HepG2 (cell line): ENCODE measurements at regions not wholly inside any gene's neighbourhood (a gene's known extent, or its start where the extent isn't known, plus 50 kb on each side); places are given as distances from the start of the nearest gene placed in this dataset.

Experiments used
- ATAC-seq: fragments of 200-7000 bp; cut with Tn5 transposase; 3 replicates; pipeline ENCODE4 v1.9.1; 2020; ENCODE audit warnings: mild to moderate bottlenecking, moderate library complexity
- BruUV-seq: library from RNA; stranded (reverse); fragments of 400-500 nt; replicated peaks from 2 replicates; lab custom pipeline; 2021; lab: Mats Ljungman, UMichigan
- CTCF ChIA-PET: fragments of 300-600 bp; formaldehyde crosslinking; extraction: SDS; loops from one replicate; lab custom pipeline; 2021; ENCODE audit warnings: low total read pairs, inconsistent platforms, low intra/inter-chr PET ratio; lab: Yijun Ruan, JAX
- POLR2A ChIA-PET: fragments of 350-600 bp; sonication (Branson Sonifier 250); formaldehyde crosslinking; loops from one replicate; lab custom pipeline; 2020; ENCODE audit warnings: antibody characterized with exemption, inconsistent platforms; lab: Yijun Ruan, JAX
- DNase-seq: peaks from one replicate; pipeline ENCODE4 v3.0.0-alpha.2; 2015; ENCODE audit warnings: low spot score
- FAIRE-seq: peaks from 3 replicates; lab custom pipeline; 2011; peaks lifted over from hg19 to GRCh38; lab: Jason Lieb, UNC
- H2AFZ ChIP-seq: one replicate; pipeline ENCODE4 v1.6.1; 2011; ENCODE audit warnings: low read length, inconsistent platforms
- H3K27ac ChIP-seq: fragments of 300-600 bp; 3 replicates; pipeline ENCODE4 v1.8.0; 2011; ENCODE audit warnings: mixed run types, mild to moderate bottlenecking, mixed read lengths, low read length, inconsistent platforms; ENCODE audit not compliant: insufficient read depth; ENCODE audit errors: extremely low read length
- H3K27me3 ChIP-seq, 2 experiments: fragments of 200-600 bp in 1 of 2; 2 replicates in 1 of 2; 3 replicates in 1 of 2; pipeline versions ENCODE4 v1.6.0 to v1.8.0; 2011; ENCODE audit warnings: low read length in 2 of 2, mild to moderate bottlenecking in 2 of 2, moderate library complexity in 2 of 2, inconsistent platforms in 1 of 2; ENCODE audit not compliant: insufficient read depth in 2 of 2, control insufficient read depth in 1 of 2
- H3K36me3 ChIP-seq, 2 experiments: fragments of 200-600 bp in 1 of 2; replicated peaks in 1 of 2; 2 replicates in 1 of 2; 3 replicates in 1 of 2; pipeline versions ENCODE4 v1.5.1 to v1.8.0; 2011; ENCODE audit warnings: low read length in 2 of 2, inconsistent platforms in 1 of 2; ENCODE audit not compliant: insufficient read depth in 2 of 2, control insufficient read depth in 1 of 2
- H3K4me1 ChIP-seq: 2 replicates; pipeline ENCODE4 v1.5.1; 2012; ENCODE audit warnings: low read length, inconsistent platforms; ENCODE audit not compliant: insufficient read depth
- H3K4me2 ChIP-seq: 2 replicates; pipeline ENCODE4 v1.6.0; 2011; ENCODE audit warnings: low read depth, low read length, inconsistent platforms
- H3K4me3 ChIP-seq, 3 experiments: fragments of 200-600 bp in 1 of 3; sonication (generic), shearing (Covaris generic) in 1 of 3; replicated peaks in 1 of 3; 2 replicates each; pipeline ENCODE4 v1.5.1; 2011 to 2016; ENCODE audit warnings: low read length in 3 of 3, inconsistent platforms in 2 of 3, low read depth in 2 of 3, mild to moderate bottlenecking in 2 of 3, control low read depth in 1 of 3, mixed read lengths in 1 of 3; ENCODE audit not compliant: insufficient read depth in 1 of 3
- H3K79me2 ChIP-seq: one replicate; pipeline ENCODE4 v1.6.1; 2011; ENCODE audit warnings: low read length, inconsistent platforms; ENCODE audit not compliant: insufficient read depth
- H3K9ac ChIP-seq: 2 replicates; pipeline ENCODE4 v1.6.0; 2011; ENCODE audit warnings: mild to moderate bottlenecking, low read depth, low read length, inconsistent platforms; ENCODE audit not compliant: insufficient read depth
- H3K9me3 ChIP-seq: 2 replicates; pipeline ENCODE4 v1.5.1; 2012; ENCODE audit warnings: mild to moderate bottlenecking, low read length
- H4K20me1 ChIP-seq: 2 replicates; pipeline ENCODE4 v1.6.0; 2011; ENCODE audit warnings: inconsistent platforms, mild to moderate bottlenecking, low read length, moderate library complexity; ENCODE audit not compliant: insufficient read depth
- HOMEZ ChIP-seq: IDR thresholded peaks from 2 replicates; pipeline ENCODE4 v1.6.1; 2016; ENCODE audit warnings: low read depth
- MIXL1 ChIP-seq: IDR thresholded peaks from 2 replicates; pipeline ENCODE4 v1.6.1; 2016
- RELA ChIP-seq: sonication (generic); formaldehyde crosslinking; IDR thresholded peaks from 2 replicates; pipeline ENCODE4 v1.4.0; 2020; ENCODE audit warnings: missing genetic modification reagents
- ZC3H4 ChIP-seq: sonication (generic); formaldehyde crosslinking; IDR thresholded peaks from 2 replicates; pipeline ENCODE4 v1.4.0; 2020; ENCODE audit warnings: missing genetic modification reagents, borderline replicate concordance
- ZNF589 ChIP-seq: sonication (generic); formaldehyde crosslinking; conservative IDR thresholded peaks from 2 replicates; pipeline ENCODE4 v1.8.0; 2022; ENCODE audit warnings: mild to moderate bottlenecking, moderate library complexity, missing genetic modification reagents
- ZNF644 ChIP-seq: IDR thresholded peaks from 2 replicates; pipeline ENCODE4 v1.6.1; 2016; ENCODE audit warnings: low read depth
- ZNF660 ChIP-seq: sonication (generic); formaldehyde crosslinking; IDR thresholded peaks from 2 replicates; pipeline ENCODE4 v1.5.1; 2020; ENCODE audit warnings: mild to moderate bottlenecking, low read depth, missing genetic modification reagents, borderline replicate concordance
- ZNF878 ChIP-seq: sonication (generic); formaldehyde crosslinking; IDR thresholded peaks from 2 replicates; pipeline ENCODE4 v1.8.1; 2023; ENCODE audit warnings: mild to moderate bottlenecking, missing genetic modification reagents, moderate library complexity
- WGBS: methylation state at CpG from one replicate; pipeline ENCODE4 v1.1.6; 2017; ENCODE audit warnings: low lambda C conversion rate; 5-methylcytosine and 5-hydroxymethylcytosine counted together
- in situ Hi-C: cut with HindIII; loops from 2 replicates; pipeline ENCODE4 v1.10.0; 2017; ENCODE audit warnings: low pct_unique_long_range_greater_than_20kb; ENCODE audit not compliant: extremely low pct_ligation_motif_present
- intact Hi-C: fragments of 100-400 bp; cut with micrococcal nuclease; formaldehyde crosslinking; loops from one replicate; pipeline ENCODE4 v1.10.0; 2022; ENCODE audit not compliant: unreplicated experiment
- TF ChIP-seq, protein P1 (sequence below): sonication (generic); formaldehyde crosslinking; IDR thresholded peaks from 2 replicates; pipeline ENCODE4 v1.5.0; 2020; ENCODE audit warnings: mild to moderate bottlenecking, missing genetic modification reagents, borderline replicate concordance

GRCh38 chr2:224320660-224321059 is 81.2 kb downstream of the FAM124B start (continued):
- TF ChIP-seq, protein P1, sequence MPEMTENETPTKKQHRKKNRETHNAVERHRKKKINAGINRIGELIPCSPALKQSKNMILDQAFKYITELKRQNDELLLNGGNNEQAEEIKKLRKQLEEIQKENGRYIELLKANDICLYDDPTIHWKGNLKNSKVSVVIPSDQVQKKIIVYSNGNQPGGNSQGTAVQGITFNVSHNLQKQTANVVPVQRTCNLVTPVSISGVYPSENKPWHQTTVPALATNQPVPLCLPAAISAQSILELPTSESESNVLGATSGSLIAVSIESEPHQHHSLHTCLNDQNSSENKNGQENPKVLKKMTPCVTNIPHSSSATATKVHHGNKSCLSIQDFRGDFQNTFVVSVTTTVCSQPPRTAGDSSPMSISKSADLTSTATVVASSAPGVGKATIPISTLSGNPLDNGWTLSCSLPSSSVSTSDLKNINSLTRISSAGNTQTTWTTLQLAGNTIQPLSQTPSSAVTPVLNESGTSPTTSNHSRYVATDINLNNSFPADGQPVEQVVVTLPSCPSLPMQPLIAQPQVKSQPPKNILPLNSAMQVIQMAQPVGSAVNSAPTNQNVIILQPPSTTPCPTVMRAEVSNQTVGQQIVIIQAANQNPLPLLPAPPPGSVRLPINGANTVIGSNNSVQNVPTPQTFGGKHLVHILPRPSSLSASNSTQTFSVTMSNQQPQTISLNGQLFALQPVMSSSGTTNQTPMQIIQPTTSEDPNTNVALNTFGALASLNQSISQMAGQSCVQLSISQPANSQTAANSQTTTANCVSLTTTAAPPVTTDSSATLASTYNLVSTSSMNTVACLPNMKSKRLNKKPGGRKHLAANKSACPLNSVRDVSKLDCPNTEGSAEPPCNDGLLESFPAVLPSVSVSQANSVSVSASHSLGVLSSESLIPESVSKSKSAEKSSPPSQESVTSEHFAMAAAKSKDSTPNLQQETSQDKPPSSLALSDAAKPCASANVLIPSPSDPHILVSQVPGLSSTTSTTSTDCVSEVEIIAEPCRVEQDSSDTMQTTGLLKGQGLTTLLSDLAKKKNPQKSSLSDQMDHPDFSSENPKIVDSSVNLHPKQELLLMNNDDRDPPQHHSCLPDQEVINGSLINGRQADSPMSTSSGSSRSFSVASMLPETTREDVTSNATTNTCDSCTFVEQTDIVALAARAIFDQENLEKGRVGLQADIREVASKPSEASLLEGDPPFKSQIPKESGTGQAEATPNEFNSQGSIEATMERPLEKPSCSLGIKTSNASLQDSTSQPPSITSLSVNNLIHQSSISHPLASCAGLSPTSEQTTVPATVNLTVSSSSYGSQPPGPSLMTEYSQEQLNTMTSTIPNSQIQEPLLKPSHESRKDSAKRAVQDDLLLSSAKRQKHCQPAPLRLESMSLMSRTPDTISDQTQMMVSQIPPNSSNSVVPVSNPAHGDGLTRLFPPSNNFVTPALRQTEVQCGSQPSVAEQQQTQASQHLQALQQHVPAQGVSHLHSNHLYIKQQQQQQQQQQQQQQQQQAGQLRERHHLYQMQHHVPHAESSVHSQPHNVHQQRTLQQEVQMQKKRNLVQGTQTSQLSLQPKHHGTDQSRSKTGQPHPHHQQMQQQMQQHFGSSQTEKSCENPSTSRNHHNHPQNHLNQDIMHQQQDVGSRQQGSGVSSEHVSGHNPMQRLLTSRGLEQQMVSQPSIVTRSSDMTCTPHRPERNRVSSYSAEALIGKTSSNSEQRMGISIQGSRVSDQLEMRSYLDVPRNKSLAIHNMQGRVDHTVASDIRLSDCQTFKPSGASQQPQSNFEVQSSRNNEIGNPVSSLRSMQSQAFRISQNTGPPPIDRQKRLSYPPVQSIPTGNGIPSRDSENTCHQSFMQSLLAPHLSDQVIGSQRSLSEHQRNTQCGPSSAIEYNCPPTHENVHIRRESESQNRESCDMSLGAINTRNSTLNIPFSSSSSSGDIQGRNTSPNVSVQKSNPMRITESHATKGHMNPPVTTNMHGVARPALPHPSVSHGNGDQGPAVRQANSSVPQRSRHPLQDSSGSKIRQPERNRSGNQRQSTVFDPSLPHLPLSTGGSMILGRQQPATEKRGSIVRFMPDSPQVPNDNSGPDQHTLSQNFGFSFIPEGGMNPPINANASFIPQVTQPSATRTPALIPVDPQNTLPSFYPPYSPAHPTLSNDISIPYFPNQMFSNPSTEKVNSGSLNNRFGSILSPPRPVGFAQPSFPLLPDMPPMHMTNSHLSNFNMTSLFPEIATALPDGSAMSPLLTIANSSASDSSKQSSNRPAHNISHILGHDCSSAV (CRISPR knock-in tag) = no peak

DNA sequence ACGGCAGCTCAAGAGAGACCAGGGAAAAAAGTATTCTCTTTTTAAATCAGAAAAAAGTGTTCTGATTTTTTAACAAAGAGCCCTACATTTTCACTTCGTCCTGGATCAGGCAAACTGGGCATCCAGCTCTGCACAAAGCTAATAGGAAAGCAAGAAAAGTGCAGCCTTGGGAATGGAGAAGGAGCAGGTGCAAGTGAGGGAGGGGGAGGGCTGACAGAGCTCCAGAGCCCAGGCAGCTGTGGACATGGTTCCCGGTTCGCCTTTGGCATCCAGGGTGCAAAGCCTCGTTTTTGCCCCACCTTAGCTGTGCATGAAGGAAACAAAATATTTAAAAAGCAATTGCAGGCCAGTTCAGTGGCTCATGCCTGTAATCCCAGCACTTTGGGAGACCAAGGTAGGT is 82.2 kb downstream of the FAM124B start:
- ATAC-seq = no peak
- ChIA-PET CTCF (no interaction called here), POLR2A (no interaction called here)
- BruUV-seq = no TSS peak
- TF ChIP-seq HOMEZ (no peak), ZNF878 (no peak), ZNF589 (CRISPR knock-in tag) (no peak), RELA (no peak), ZNF644 (CRISPR knock-in tag) (no peak), ZC3H4 (CRISPR knock-in tag) (no peak), ZNF660 (CRISPR knock-in tag) (no peak), MIXL1 (CRISPR knock-in tag) (no peak)
- Histone ChIP-seq H3K27me3 (peaks cover 1 to 20% of the 10 kb centered on the region in 2 experiments; a peak in 2 of 5 replicates), H4K20me1 (no peaks in the 10 kb centered on the region), H3K79me2 (no peaks in the 10 kb centered on the region), H3K9me3 (no peaks in the 10 kb centered on the region), H3K9ac (no peak overlapping the region), H3K36me3 (no peaks in the 10 kb centered on the region), H3K4me2 (no peak overlapping the region), H3K4me1 (no peaks in the 10 kb centered on the region), H2AFZ (no peak overlapping the region), H3K27ac (no peak overlapping the region), H3K4me3 (no peak overlapping the region)
- in situ Hi-C loops (no loop called here), intact Hi-C loops (no loop called here)
- no peak for DNase-seq
- 18% methylated on average over 5 of the region's 5 CpGs for WGBS
- FAIRE-seq = no peak
